Astrocyte (in vitro differentiated cells and primary cell): ENCODE measurements at regions not wholly inside any gene's neighbourhood (a gene's known extent, or its start where the extent isn't known, plus 50 kb on each side); places are given as distances from the start of the nearest gene placed in this dataset.

Experiments
- DNase-seq: peaks from one replicate; pipeline ENCODE4 v3.0.0-alpha.2; 2010; ENCODE audit warnings: low read depth
- FAIRE-seq: peaks from 2 replicates; lab custom pipeline; 2011; peaks lifted over from hg19 to GRCh38; lab: Jason Lieb, UNC
- H2AFZ ChIP-seq: 2 replicates; pipeline ENCODE4 v1.6.0; 2012; ENCODE audit warnings: low read depth, low read length, inconsistent platforms
- H3K27ac ChIP-seq: 2 replicates; pipeline ENCODE4 v1.5.1; 2011; ENCODE audit warnings: low read depth, low read length, inconsistent platforms
- H3K27me3 ChIP-seq: 2 replicates; pipeline ENCODE4 v1.6.0; 2011; ENCODE audit warnings: low read length, inconsistent platforms; ENCODE audit not compliant: insufficient read depth
- H3K36me3 ChIP-seq: 2 replicates; pipeline ENCODE4 v1.5.1; 2011; ENCODE audit warnings: low read length, inconsistent platforms; ENCODE audit not compliant: insufficient read depth
- H3K4me1 ChIP-seq: 2 replicates; pipeline ENCODE4 v1.5.1; 2011; ENCODE audit warnings: low read length, inconsistent platforms; ENCODE audit not compliant: insufficient read depth
- H3K4me2 ChIP-seq: 2 replicates; pipeline ENCODE4 v1.6.0; 2012; ENCODE audit warnings: low read length, inconsistent platforms
- H3K4me3 ChIP-seq: 2 replicates; pipeline ENCODE4 v1.5.1; 2011; ENCODE audit warnings: low read depth, mild to moderate bottlenecking, low read length, inconsistent platforms; ENCODE audit not compliant: insufficient read depth
- H3K79me2 ChIP-seq: 2 replicates; pipeline ENCODE4 v1.6.0; 2012; ENCODE audit warnings: mild to moderate bottlenecking, low read length, inconsistent platforms; ENCODE audit not compliant: insufficient read depth
- H3K9ac ChIP-seq: 2 replicates; pipeline ENCODE4 v1.6.0; 2012; ENCODE audit warnings: mild to moderate bottlenecking, low read length, inconsistent platforms
- H3K9me3 ChIP-seq: 2 replicates; pipeline ENCODE4 v1.5.1; 2012; ENCODE audit warnings: low read depth, mild to moderate bottlenecking, low read length, inconsistent platforms; ENCODE audit not compliant: insufficient read depth
- H4K20me1 ChIP-seq: 2 replicates; pipeline ENCODE4 v1.6.0; 2012; ENCODE audit warnings: low read length, inconsistent platforms; ENCODE audit not compliant: insufficient read depth
- H3K27ac Mint-ChIP-seq: one replicate; pipeline ENCODE4 v1.8.0; 2021; ENCODE audit warnings: mild to moderate bottlenecking, mixed read lengths; ENCODE audit not compliant: unreplicated experiment
- H3K27me3 Mint-ChIP-seq: one replicate; pipeline ENCODE4 v1.8.0; 2021; ENCODE audit warnings: low read depth, mixed read lengths; ENCODE audit not compliant: unreplicated experiment
- H3K36me3 Mint-ChIP-seq: one replicate; pipeline ENCODE4 v1.8.0; 2021; ENCODE audit warnings: low read depth, mixed read lengths; ENCODE audit not compliant: unreplicated experiment
- H3K4me1 Mint-ChIP-seq: one replicate; pipeline ENCODE4 v1.8.0; 2021; ENCODE audit warnings: low read depth, mixed read lengths; ENCODE audit not compliant: unreplicated experiment
- H3K4me3 Mint-ChIP-seq: one replicate; pipeline ENCODE4 v1.8.0; 2021; ENCODE audit warnings: mild to moderate bottlenecking, moderate library complexity, mixed read lengths; ENCODE audit not compliant: unreplicated experiment
- H3K9me3 Mint-ChIP-seq: one replicate; pipeline ENCODE4 v1.8.0; 2021; ENCODE audit warnings: mild to moderate bottlenecking, mixed read lengths; ENCODE audit not compliant: unreplicated experiment
- CTCF ChIP-seq: IDR thresholded peaks from 2 replicates; pipeline ENCODE4 v1.5.1; 2011; ENCODE audit warnings: low read depth, mild to moderate bottlenecking, inconsistent platforms, low read length, moderate library complexity; ENCODE audit not compliant: insufficient read depth
- EZH2 ChIP-seq: IDR thresholded peaks from 2 replicates; pipeline ENCODE4 v1.6.1; 2012; ENCODE audit warnings: mild to moderate bottlenecking, low read length, inconsistent platforms; ENCODE audit not compliant: insufficient read depth

- Mint-ChIP-seq H3K4me3 (no peak overlapping the region), H3K36me3 (no peaks in the 10 kb centered on the region), H3K9me3 (no peaks in the 10 kb centered on the region), H3K27ac (no peak overlapping the region), H3K4me1 (no peaks in the 10 kb centered on the region), H3K27me3 (no peaks in the 10 kb centered on the region)
- H3K4me2 ChIP-seq = no peak overlapping the region
- no peak overlapping the region for H3K4me3 ChIP-seq
- no peaks in the 10 kb centered on the region for H3K27me3 ChIP-seq
- no peak overlapping the region for H3K27ac ChIP-seq
- H3K36me3 ChIP-seq = no peaks in the 10 kb centered on the region
- H2AFZ ChIP-seq = no peak overlapping the region
- TF ChIP-seq CTCF (no peak), EZH2 (no peak)
- H3K4me1 ChIP-seq = no peaks in the 10 kb centered on the region
- H3K79me2 ChIP-seq = no peaks in the 10 kb centered on the region
- FAIRE-seq = no peak
- no peaks in the 10 kb centered on the region for H3K9me3 ChIP-seq
- no peaks in the 10 kb centered on the region for H4K20me1 ChIP-seq
- H3K9ac ChIP-seq = no peak overlapping the region
- DNase-seq = no peak
Measured at GRCh38 chr10:44682507-44682906, 228.6 kb upstream of the TMEM72 start.

- Histone ChIP-seq H3K27ac (no peak overlapping the region), H3K4me2 (no peak overlapping the region), H3K79me2 (no peaks in the 10 kb centered on the region), H3K4me3 (no peak overlapping the region), H4K20me1 (no peaks in the 10 kb centered on the region), H3K9me3 (no peaks in the 10 kb centered on the region), H3K27me3 (no peaks in the 10 kb centered on the region), H2AFZ (no peak overlapping the region), H3K36me3 (no peaks in the 10 kb centered on the region), H3K9ac (no peak overlapping the region), H3K4me1 (no peaks in the 10 kb centered on the region)
- Mint-ChIP-seq H3K9me3 (no peaks in the 10 kb centered on the region), H3K27ac (no peak overlapping the region), H3K4me3 (no peak overlapping the region), H3K36me3 (no peaks in the 10 kb centered on the region), H3K4me1 (no peaks in the 10 kb centered on the region), H3K27me3 (no peaks in the 10 kb centered on the region)
- TF ChIP-seq CTCF = no peak
- TF ChIP-seq EZH2 = no peak
- FAIRE-seq = no peak
- peak; percentile 54 for DNase-seq
Measured at GRCh38 chr10:44684661-44685060, 226.5 kb upstream of the TMEM72 start.

- DNase-seq = no peak
- H3K79me2 ChIP-seq = no peaks in the 10 kb centered on the region
- no peaks in the 10 kb centered on the region for H3K4me1 ChIP-seq
- TF ChIP-seq CTCF (no peak), EZH2 (no peak)
- H3K27me3 Mint-ChIP-seq = no peaks in the 10 kb centered on the region
- H4K20me1 ChIP-seq = no peaks in the 10 kb centered on the region
- no peaks in the 10 kb centered on the region for H3K9me3 Mint-ChIP-seq
- no peak overlapping the region for H3K27ac Mint-ChIP-seq
- no peaks in the 10 kb centered on the region for H3K36me3 ChIP-seq
- FAIRE-seq = no peak
- H3K27ac ChIP-seq = no peak overlapping the region
- no peak overlapping the region for H3K4me3 ChIP-seq
- H3K4me2 ChIP-seq = no peak overlapping the region
- no peaks in the 10 kb centered on the region for H3K4me1 Mint-ChIP-seq
- H3K9ac ChIP-seq = no peak overlapping the region
- H3K9me3 ChIP-seq = no peaks in the 10 kb centered on the region
- H3K4me3 Mint-ChIP-seq = no peak overlapping the region
- no peaks in the 10 kb centered on the region for H3K27me3 ChIP-seq
- no peak overlapping the region for H2AFZ ChIP-seq
- H3K36me3 Mint-ChIP-seq = no peaks in the 10 kb centered on the region
Measured at GRCh38 chr10:44685220-44685619, 225.9 kb upstream of the TMEM72 start.
